Loucy (cell line): ENCODE measurements at regions not wholly inside any gene's neighbourhood (a gene's known extent, or its start where the extent isn't known, plus 50 kb on each side); places are given as distances from the start of the nearest gene placed in this dataset.
A peak's percentile ranks its signal among the peaks of the same experiment; 100 is the strongest.

ENCODE experiments used
- H2AFZ ChIP-seq: fragments of 200-600 bp; sonication (generic); 2 replicates; pipeline ENCODE4 v1.6.0; 2016; ENCODE audit warnings: antibody characterized with exemption, mild to moderate bottlenecking, low read length, moderate library complexity
- H3F3A ChIP-seq: fragments of 200-600 bp; 2 replicates; pipeline ENCODE4 v1.6.0; 2016; ENCODE audit warnings: antibody characterized with exemption, low read depth, mild to moderate bottlenecking
- H3K27me3 ChIP-seq: fragments of 200-600 bp; sonication (generic); 2 replicates; pipeline ENCODE4 v1.6.1; 2014; ENCODE audit warnings: low read length, mild to moderate bottlenecking; ENCODE audit not compliant: insufficient read depth, poor library complexity, severe bottlenecking
- H3K36me3 ChIP-seq: fragments of 200-600 bp; sonication (generic); 2 replicates; pipeline ENCODE4 v1.6.1; 2016; ENCODE audit warnings: low read length; ENCODE audit not compliant: insufficient read depth
- H3K4me1 ChIP-seq: fragments of 200-600 bp; sonication (generic); 2 replicates; pipeline ENCODE4 v1.5.1; 2014; ENCODE audit warnings: low read length, mild to moderate bottlenecking; ENCODE audit not compliant: insufficient read depth, poor library complexity, severe bottlenecking
- H3K4me2 ChIP-seq: fragments of 200-600 bp; sonication (generic); 2 replicates; pipeline ENCODE4 v1.6.0; 2014; ENCODE audit warnings: antibody characterized with exemption, low read length, low read depth, mild to moderate bottlenecking; ENCODE audit not compliant: poor library complexity, severe bottlenecking
- H3K4me3 ChIP-seq: fragments of 200-600 bp; sonication (generic); 2 replicates; pipeline ENCODE4 v1.5.1; 2014; ENCODE audit warnings: low read length, mild to moderate bottlenecking, mixed read lengths; ENCODE audit not compliant: poor library complexity, severe bottlenecking
- H3K79me2 ChIP-seq: fragments of 200-600 bp; sonication (generic); 2 replicates; pipeline ENCODE4 v1.6.1; 2014; ENCODE audit warnings: low read length; ENCODE audit not compliant: insufficient read depth
- H3K9ac ChIP-seq: fragments of 200-600 bp; sonication (generic); 2 replicates; pipeline ENCODE4 v1.6.0; 2014; ENCODE audit warnings: mild to moderate bottlenecking, low read depth, low read length, moderate library complexity; ENCODE audit not compliant: poor library complexity, severe bottlenecking
- H3K9me2 ChIP-seq: fragments of 200-600 bp; sonication (generic); replicated peaks from 2 replicates; pipeline ENCODE4 v1.6.1; 2016; ENCODE audit warnings: low read depth, low read length, mixed read lengths
- H3K9me3 ChIP-seq: fragments of 200-600 bp; sonication (generic); 2 replicates; pipeline ENCODE4 v1.6.1; 2014; ENCODE audit warnings: mild to moderate bottlenecking, antibody characterized with exemption, low read length, low read depth; ENCODE audit not compliant: insufficient read depth
- H4K20me1 ChIP-seq: fragments of 200-600 bp; sonication (generic); 2 replicates; pipeline ENCODE4 v1.6.0; 2014; ENCODE audit warnings: antibody characterized with exemption, low read length, mild to moderate bottlenecking; ENCODE audit not compliant: insufficient read depth, poor library complexity, severe bottlenecking
- CTCF ChIP-seq: fragments of 200-600 bp; sonication (generic); conservative IDR thresholded peaks from 2 replicates; pipeline ENCODE4 v1.5.1; 2014; ENCODE audit warnings: mild to moderate bottlenecking, antibody characterized with exemption, low read length
- EZH2phosphoT487 ChIP-seq: fragments of 200-600 bp; IDR thresholded peaks from 2 replicates; pipeline ENCODE4 v1.6.1; 2018; ENCODE audit warnings: antibody characterized with exemption, mild to moderate bottlenecking, moderate library complexity, borderline replicate concordance

GRCh38 chr12:3964439-3964838, 91.2 kb upstream of the PARP11 start:
- no peaks in the 10 kb centered on the region for H3K27me3 ChIP-seq
- H3K4me1 ChIP-seq = peaks cover 16% of the 10 kb centered on the region
- no peaks in the 10 kb centered on the region for H4K20me1 ChIP-seq
- no peak overlapping the region for H3K4me2 ChIP-seq
- H3K9me3 ChIP-seq = no peaks in the 10 kb centered on the region
- TF ChIP-seq CTCF (peak; percentile 63), EZH2phosphoT487 (no peak)
- no peak overlapping the region for H2AFZ ChIP-seq
- H3K4me3 ChIP-seq = no peak overlapping the region
- no peak overlapping the region for H3K9ac ChIP-seq
- H3K9me2 ChIP-seq = no peaks in the 10 kb centered on the region
- H3F3A ChIP-seq = no peaks in the 10 kb centered on the region
- H3K79me2 ChIP-seq = no peaks in the 10 kb centered on the region
- no peaks in the 10 kb centered on the region for H3K36me3 ChIP-seq

GRCh38 chr12:3962631-3963483, 89.7 kb upstream of the PARP11 start:
- no peaks in the 10 kb centered on the region for H3K27me3 ChIP-seq
- H4K20me1 ChIP-seq = no peaks in the 10 kb centered on the region
- TF ChIP-seq CTCF = peak; percentile 52
- TF ChIP-seq EZH2phosphoT487 = no peak
- H3K9me2 ChIP-seq = no peaks in the 10 kb centered on the region
- H3K4me3 ChIP-seq = peak overlapping the region; percentile 1
- H3K36me3 ChIP-seq = no peaks in the 10 kb centered on the region
- no peaks in the 10 kb centered on the region for H3K79me2 ChIP-seq
- H3K9me3 ChIP-seq = no peaks in the 10 kb centered on the region
- H3K9ac ChIP-seq = peak overlapping the region; percentile 7
- peaks cover 16% of the 10 kb centered on the region for H3K4me1 ChIP-seq
- H3K4me2 ChIP-seq = peak overlapping the region; percentile 32
- no peaks in the 10 kb centered on the region for H3F3A ChIP-seq
- peak overlapping the region; percentile 5; the same call in 1 of the 2 replicates for H2AFZ ChIP-seq

DNA sequence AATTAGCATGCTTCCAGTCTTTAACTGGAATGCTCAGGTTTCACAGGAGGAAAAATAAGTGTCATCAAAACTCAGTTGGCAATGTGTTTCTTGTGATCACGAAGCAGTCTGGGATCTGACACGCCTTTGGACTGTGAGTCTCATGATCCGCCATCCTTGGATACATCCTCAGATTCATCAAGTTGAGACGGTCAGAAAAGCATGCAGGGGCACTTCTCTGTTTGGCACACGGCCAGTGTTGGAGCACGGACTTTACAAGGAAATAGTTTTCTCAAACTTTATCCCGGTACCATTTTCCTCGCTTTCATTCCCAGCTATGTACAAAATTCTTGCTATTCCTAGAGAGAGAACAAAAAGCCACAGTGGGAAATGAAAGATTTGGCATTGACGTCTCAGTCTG, 88.4 kb upstream of the PARP11 start:
- H3F3A ChIP-seq = no peaks in the 10 kb centered on the region
- no peaks in the 10 kb centered on the region for H3K79me2 ChIP-seq
- H3K27me3 ChIP-seq = no peaks in the 10 kb centered on the region
- no peaks in the 10 kb centered on the region for H4K20me1 ChIP-seq
- H3K4me3 ChIP-seq = no peak overlapping the region
- H3K36me3 ChIP-seq = no peaks in the 10 kb centered on the region
- H3K9me2 ChIP-seq = no peaks in the 10 kb centered on the region
- no peak overlapping the region for H3K9ac ChIP-seq
- no peak overlapping the region for H2AFZ ChIP-seq
- H3K9me3 ChIP-seq = no peaks in the 10 kb centered on the region
- TF ChIP-seq CTCF = no peak
- TF ChIP-seq EZH2phosphoT487 = no peak
- H3K4me2 ChIP-seq = no peak overlapping the region
- H3K4me1 ChIP-seq = peaks cover 16% of the 10 kb centered on the region
